Suprapubic skin (tissue), 4 donors: ENCODE measurements at regions not wholly inside any gene's neighbourhood (a gene's known extent, or its start where the extent isn't known, plus 50 kb on each side); places are given as distances from the start of the nearest gene placed in this dataset.

ENCODE experiments used
- DNase-seq, 2 donors: peaks; one replicate each; pipeline ENCODE4 v3.0.0-alpha.2; 2019; ENCODE audit warnings: low spot score in 2 of 2
- H3K27ac ChIP-seq: fragments of 200-600 bp; sonication (generic); one replicate; pipeline ENCODE4 v1.5.1; 2019
- H3K27me3 ChIP-seq: fragments of 200-600 bp; sonication (generic); one replicate; pipeline ENCODE4 v1.5.1; 2019
- H3K36me3 ChIP-seq: fragments of 200-600 bp; sonication (generic); one replicate; pipeline ENCODE4 v1.5.1; 2019
- H3K4me1 ChIP-seq: fragments of 200-600 bp; sonication (generic); one replicate; pipeline ENCODE4 v1.5.1; 2019
- H3K4me3 ChIP-seq: fragments of 200-600 bp; sonication (generic); one replicate; pipeline ENCODE4 v1.5.1; 2019; ENCODE audit warnings: mild to moderate bottlenecking
- H3K9me3 ChIP-seq: fragments of 200-600 bp; sonication (generic); one replicate; pipeline ENCODE4 v1.5.1; 2019
- EP300 ChIP-seq: sonication (generic); formaldehyde crosslinking; IDR thresholded peaks from one replicate; pipeline ENCODE4 v1.6.1; 2017; ENCODE audit warnings: antibody characterized with exemption
- POLR2A ChIP-seq, 2 donors: fragments of 450-650 bp; IDR thresholded peaks; one replicate each; pipeline ENCODE4 v1.6.1; 2017; ENCODE audit warnings: antibody characterized with exemption in 2 of 2, mild to moderate bottlenecking in 2 of 2, moderate library complexity in 2 of 2
- POLR2AphosphoS5 ChIP-seq, 3 donors: sonication (generic); formaldehyde crosslinking; IDR thresholded peaks; one replicate each; pipeline ENCODE4 v1.6.1; 2017; ENCODE audit warnings: antibody characterized with exemption in 3 of 3
- WGBS: methylation state at CpG from one replicate; pipeline ENCODE4 v1.1.5; 2018; 5-methylcytosine and 5-hydroxymethylcytosine counted together
- TF ChIP-seq, protein P1 (sequence below), 2 donors: fragments of 200-600 bp in 1 of 2; fragments of 450-650 bp in 1 of 2; sonication (generic) in 1 of 2; IDR thresholded peaks; one replicate each; pipeline ENCODE4 v1.5.1; 2016 to 2019; ENCODE audit warnings: antibody characterized with exemption in 2 of 2, mild to moderate bottlenecking in 1 of 2, moderate library complexity in 1 of 2

DNA sequence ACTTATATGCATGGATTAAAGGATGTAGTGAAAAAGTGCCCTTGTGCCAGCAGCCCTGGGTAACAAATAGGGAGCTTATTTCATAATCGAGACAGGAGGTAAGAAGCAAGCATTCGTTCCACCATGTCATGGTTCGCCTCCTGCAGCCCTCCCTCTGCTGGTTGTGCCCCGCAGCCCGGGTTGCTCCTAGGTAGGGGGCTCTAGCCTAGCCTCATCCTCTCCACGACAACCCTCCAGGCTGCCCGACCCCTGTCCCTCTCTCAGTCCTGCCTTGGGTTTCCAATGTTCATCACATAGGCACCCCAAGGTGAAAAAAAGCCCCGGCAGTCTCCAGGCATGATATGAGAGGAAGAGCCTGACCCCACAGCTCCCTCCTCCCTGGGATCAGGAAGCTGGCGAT, 75.5 kb upstream of the SYNDIG1 start:
- no peak overlapping the region for H3K27ac ChIP-seq
- 69% methylated on average over 9 of the region's 9 CpGs for WGBS

DNA sequence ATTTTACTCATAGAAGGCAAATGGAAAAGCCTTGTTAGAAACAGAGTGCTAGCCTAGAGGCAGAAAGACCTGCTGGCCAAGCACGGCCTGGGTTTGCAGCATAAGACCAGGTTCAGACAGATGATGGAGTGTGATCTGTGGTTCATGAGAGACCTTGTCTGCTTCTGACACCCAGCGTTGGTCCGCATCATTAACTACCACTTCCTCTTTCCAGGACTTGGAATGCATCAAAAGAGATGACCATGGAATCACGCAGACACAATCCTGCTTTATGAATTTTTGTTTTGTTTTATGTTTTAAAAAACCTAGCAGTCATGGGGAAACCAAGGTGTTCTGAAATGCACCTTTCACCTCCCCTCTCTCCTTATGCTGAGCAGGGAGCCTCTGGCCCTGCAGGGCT, 76.8 kb upstream of the SYNDIG1 start:
- H3K4me1 ChIP-seq = no peaks in the 10 kb centered on the region
- 79% methylated on average over 4 of the region's 4 CpGs for whole genome bisulfite sequencing
- DNase-seq = no peak
- no peaks in the 10 kb centered on the region for H3K36me3 ChIP-seq
- H3K27me3 ChIP-seq = peaks cover 7% of the 10 kb centered on the region
- no peaks in the 10 kb centered on the region for H3K9me3 ChIP-seq
- H3K4me3 ChIP-seq = no peak overlapping the region
- TF ChIP-seq POLR2A (IDR thresholded peaks at IDR 0.05) (no peak), POLR2AphosphoS5 (IDR thresholded peaks at IDR 0.05) (no peak), EP300 (no peak)
- TF ChIP-seq, protein P1, sequence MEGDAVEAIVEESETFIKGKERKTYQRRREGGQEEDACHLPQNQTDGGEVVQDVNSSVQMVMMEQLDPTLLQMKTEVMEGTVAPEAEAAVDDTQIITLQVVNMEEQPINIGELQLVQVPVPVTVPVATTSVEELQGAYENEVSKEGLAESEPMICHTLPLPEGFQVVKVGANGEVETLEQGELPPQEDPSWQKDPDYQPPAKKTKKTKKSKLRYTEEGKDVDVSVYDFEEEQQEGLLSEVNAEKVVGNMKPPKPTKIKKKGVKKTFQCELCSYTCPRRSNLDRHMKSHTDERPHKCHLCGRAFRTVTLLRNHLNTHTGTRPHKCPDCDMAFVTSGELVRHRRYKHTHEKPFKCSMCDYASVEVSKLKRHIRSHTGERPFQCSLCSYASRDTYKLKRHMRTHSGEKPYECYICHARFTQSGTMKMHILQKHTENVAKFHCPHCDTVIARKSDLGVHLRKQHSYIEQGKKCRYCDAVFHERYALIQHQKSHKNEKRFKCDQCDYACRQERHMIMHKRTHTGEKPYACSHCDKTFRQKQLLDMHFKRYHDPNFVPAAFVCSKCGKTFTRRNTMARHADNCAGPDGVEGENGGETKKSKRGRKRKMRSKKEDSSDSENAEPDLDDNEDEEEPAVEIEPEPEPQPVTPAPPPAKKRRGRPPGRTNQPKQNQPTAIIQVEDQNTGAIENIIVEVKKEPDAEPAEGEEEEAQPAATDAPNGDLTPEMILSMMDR (IDR thresholded peaks at IDR 0.05) = no peak
- H3K27ac ChIP-seq = no peak overlapping the region

More for the DNA sequence above, 75.5 kb upstream of the SYNDIG1 start:
- no peaks in the 10 kb centered on the region for H3K9me3 ChIP-seq
- no peak for TF ChIP-seq POLR2A (IDR thresholded peaks at IDR 0.05)
- no peak for TF ChIP-seq EP300
- TF ChIP-seq POLR2AphosphoS5 (IDR thresholded peaks at IDR 0.05) = no peak
- TF ChIP-seq, protein P1 (IDR thresholded peaks at IDR 0.05) = no peak
- DNase-seq = no peak
- H3K4me3 ChIP-seq = no peak overlapping the region
- H3K27me3 ChIP-seq = peaks cover 7% of the 10 kb centered on the region
- no peaks in the 10 kb centered on the region for H3K4me1 ChIP-seq
- H3K36me3 ChIP-seq = no peaks in the 10 kb centered on the region

DNA sequence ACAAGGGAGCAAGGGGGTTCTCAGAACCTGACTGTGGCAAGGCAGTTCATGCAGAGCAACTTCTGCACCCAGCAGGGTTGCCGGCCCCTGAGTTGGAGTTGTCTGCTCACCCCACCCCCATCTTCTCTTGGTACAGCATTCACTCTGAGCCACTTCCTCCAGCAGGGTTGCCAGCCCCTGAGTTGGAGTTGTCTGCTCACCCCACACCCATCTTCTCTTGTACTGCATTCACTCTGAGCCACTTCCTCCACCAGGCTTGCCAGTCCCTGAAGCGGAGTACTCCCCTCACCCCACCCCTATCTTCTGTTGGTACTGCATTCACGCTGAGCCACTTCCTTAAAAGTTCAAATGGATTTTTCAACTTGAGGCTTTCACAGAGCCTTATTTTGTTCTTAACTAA, 79.7 kb upstream of the SYNDIG1 start:
- Histone ChIP-seq H3K27ac (no peak overlapping the region), H3K4me1 (no peaks in the 10 kb centered on the region), H3K27me3 (peaks cover 7% of the 10 kb centered on the region), H3K9me3 (no peaks in the 10 kb centered on the region), H3K4me3 (no peak overlapping the region), H3K36me3 (no peaks in the 10 kb centered on the region)
- DNase-seq = no peak
- TF ChIP-seq EP300 = no peak
- no peak for TF ChIP-seq POLR2AphosphoS5 (IDR thresholded peaks at IDR 0.05)
- TF ChIP-seq, protein P1 (IDR thresholded peaks at IDR 0.05) = no peak
- no peak for TF ChIP-seq POLR2A (IDR thresholded peaks at IDR 0.05)
- WGBS = 82% methylated on average over 3 of the region's 3 CpGs

DNA sequence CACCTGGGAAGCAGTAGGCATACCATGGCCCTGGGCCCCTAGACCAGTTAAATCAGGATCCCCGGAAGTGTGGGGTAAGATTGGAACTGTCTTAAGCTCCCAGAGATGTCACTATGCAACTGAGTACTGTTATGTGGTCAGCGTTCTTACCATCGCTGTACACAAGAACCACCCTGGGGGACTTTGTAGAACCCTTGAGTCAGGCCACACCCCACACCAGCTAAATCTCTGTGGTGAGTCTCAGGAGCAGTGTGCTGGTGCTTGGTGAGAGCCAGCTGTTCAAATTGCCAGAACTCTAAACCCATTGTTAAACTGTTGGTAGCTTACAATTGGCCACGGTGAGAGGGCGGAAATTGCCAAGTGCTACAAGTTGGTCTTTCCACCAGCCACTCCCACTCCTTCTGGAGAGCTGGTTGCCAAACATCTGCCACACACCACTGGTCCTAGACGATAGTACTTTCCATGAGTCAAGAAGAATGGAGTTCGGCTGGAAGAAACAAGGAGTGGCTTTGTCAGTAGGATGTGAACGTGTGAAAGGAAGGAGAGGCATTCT, 80.5 kb upstream of the SYNDIG1 start:
- WGBS = 62% methylated on average over 6 of the region's 8 CpGs
- Histone ChIP-seq H3K36me3 (no peaks in the 10 kb centered on the region), H3K27me3 (peaks cover 1% of the 10 kb centered on the region), H3K4me3 (no peak overlapping the region), H3K27ac (no peak overlapping the region), H3K9me3 (no peaks in the 10 kb centered on the region), H3K4me1 (no peaks in the 10 kb centered on the region)
- no peak for TF ChIP-seq POLR2A (IDR thresholded peaks at IDR 0.05)
- TF ChIP-seq EP300 = no peak
- TF ChIP-seq POLR2AphosphoS5 (IDR thresholded peaks at IDR 0.05) = no peak
- TF ChIP-seq, protein P1 (IDR thresholded peaks at IDR 0.05) = no peak
- no peak for DNase-seq

DNA sequence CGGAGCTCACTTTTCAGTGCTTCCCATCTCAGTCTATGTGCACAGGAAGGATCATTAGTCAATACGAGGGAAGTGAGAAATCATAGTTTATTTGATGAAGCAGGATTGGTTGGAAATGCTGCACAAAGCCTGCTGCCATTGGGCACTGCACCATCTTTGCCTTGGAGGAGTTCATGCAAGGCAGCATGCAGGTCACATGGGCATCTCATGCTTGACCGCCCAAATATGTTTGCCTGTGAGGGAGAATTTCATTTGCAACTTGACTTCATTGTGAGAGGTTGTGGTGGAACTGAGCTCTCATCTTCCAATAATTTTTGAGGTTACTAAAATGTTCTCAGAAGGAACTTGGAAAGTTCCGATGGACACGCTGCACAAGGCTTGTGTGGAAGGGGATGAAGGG, 83.9 kb upstream of the SYNDIG1 start:
- 90% methylated on average over 5 of the region's 5 CpGs for WGBS
- H3K36me3 ChIP-seq = no peaks in the 10 kb centered on the region
- no peaks in the 10 kb centered on the region for H3K27me3 ChIP-seq
- no peaks in the 10 kb centered on the region for H3K9me3 ChIP-seq
- DNase-seq = no peak
- no peak overlapping the region for H3K27ac ChIP-seq
- TF ChIP-seq POLR2A (IDR thresholded peaks at IDR 0.05) (no peak), EP300 (no peak), POLR2AphosphoS5 (IDR thresholded peaks at IDR 0.05) (no peak)
- TF ChIP-seq, protein P1 (IDR thresholded peaks at IDR 0.05) = no peak
- H3K4me3 ChIP-seq = no peak overlapping the region
- no peaks in the 10 kb centered on the region for H3K4me1 ChIP-seq
